CMK (cell line): ENCODE measurements at regions not wholly inside any gene's neighbourhood (a gene's known extent, or its start where the extent isn't known, plus 50 kb on each side); places are given as distances from the start of the nearest gene placed in this dataset.

Source experiments
- DNase-seq: peaks from one replicate; pipeline ENCODE4 v3.0.0-alpha.2; 2010; ENCODE audit warnings: low read depth

GRCh38 chr5:44868541-44868940, 59.8 kb downstream of the MRPS30 start:
- DNase-seq: no peak

GRCh38 chr5:44869928-44870327, 61.2 kb downstream of the MRPS30 start:
- DNase-seq: no peak

- DNase-seq: no peak
Measured at GRCh38 chr5:44870430-44870829, 61.7 kb downstream of the MRPS30 start.

GRCh38 chr5:44871401-44871800, 62.7 kb downstream of the MRPS30 start:
- no peak for DNase-seq

GRCh38 chr5:44875661-44876605, 67.2 kb downstream of the MRPS30 start:
- no peak for DNase-seq

GRCh38 chr5:44881266-44881665, 72.5 kb downstream of the MRPS30 start:
- no peak for DNase-seq

GRCh38 chr5:44884036-44884435, 75.3 kb downstream of the MRPS30 start:
- DNase-seq: no peak

- DNase-seq: no peak
Measured at GRCh38 chr5:44885903-44886302, 77.2 kb downstream of the MRPS30 start.

- DNase-seq: no peak
Measured at GRCh38 chr5:44887722-44888121, 79.0 kb downstream of the MRPS30 start.

- DNase-seq: no peak
Measured at GRCh38 chr5:44888435-44888834, 79.7 kb downstream of the MRPS30 start.

GRCh38 chr5:44891116-44891515, 82.4 kb downstream of the MRPS30 start:
- DNase-seq: no peak

GRCh38 chr5:44900273-44900954, 91.7 kb downstream of the MRPS30 start:
- DNase-seq: no peak

GRCh38 chr5:44907396-44907795, 98.6 kb downstream of the MRPS30 start:
- no peak for DNase-seq

- no peak for DNase-seq
Measured at GRCh38 chr5:44909004-44909403, 100.3 kb downstream of the MRPS30 start.

- no peak for DNase-seq
Measured at GRCh38 chr5:44911501-44911900, 102.8 kb downstream of the MRPS30 start.

- no peak for DNase-seq
Measured at GRCh38 chr5:44914221-44914620, 105.5 kb downstream of the MRPS30 start.

- DNase-seq: no peak
Measured at GRCh38 chr5:44919560-44919959, 110.8 kb downstream of the MRPS30 start.

GRCh38 chr5:44927115-44927733, 118.5 kb downstream of the MRPS30 start:
- no peak for DNase-seq

- DNase-seq: no peak
Measured at GRCh38 chr5:44932922-44933585, 124.3 kb downstream of the MRPS30 start.

GRCh38 chr5:44933686-44934085, 124.9 kb downstream of the MRPS30 start:
- DNase-seq: no peak

- peak; percentile 32 for DNase-seq
Measured at GRCh38 chr5:44935262-44935661, 126.5 kb downstream of the MRPS30 start.

GRCh38 chr5:44935871-44936270, 127.1 kb downstream of the MRPS30 start:
- DNase-seq: no peak
